ENCODE measurements at regions not wholly inside any gene's neighbourhood (a gene's known extent, or its start where the extent isn't known, plus 50 kb on each side); places are given as distances from the start of the nearest gene placed in this dataset.

DNA sequence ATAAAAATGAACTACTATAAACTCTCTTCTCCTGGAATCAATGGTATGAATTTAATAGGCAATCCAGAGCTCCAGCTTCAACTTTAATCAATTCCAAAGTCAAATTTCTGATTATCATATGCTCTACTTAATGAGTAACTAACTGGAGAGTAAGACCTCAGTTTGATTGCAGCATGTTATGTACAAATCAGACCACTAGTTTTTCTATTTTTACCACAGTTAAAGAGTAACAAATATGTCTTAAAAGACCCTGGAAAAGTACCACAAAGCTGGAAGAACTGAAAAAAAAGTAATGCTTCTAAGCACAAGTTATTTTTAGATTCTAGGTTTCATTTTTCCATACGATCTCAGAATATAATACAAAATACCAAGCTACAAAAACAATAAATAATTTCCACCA, 56.0 kb upstream of the TNKS2 start:
- TF ChIP-seq EZH2 (IDR thresholded peaks at IDR 0.05; ENCODE audit: insufficient read depth, low read length) = no peak
- TF ChIP-seq, protein P1, sequence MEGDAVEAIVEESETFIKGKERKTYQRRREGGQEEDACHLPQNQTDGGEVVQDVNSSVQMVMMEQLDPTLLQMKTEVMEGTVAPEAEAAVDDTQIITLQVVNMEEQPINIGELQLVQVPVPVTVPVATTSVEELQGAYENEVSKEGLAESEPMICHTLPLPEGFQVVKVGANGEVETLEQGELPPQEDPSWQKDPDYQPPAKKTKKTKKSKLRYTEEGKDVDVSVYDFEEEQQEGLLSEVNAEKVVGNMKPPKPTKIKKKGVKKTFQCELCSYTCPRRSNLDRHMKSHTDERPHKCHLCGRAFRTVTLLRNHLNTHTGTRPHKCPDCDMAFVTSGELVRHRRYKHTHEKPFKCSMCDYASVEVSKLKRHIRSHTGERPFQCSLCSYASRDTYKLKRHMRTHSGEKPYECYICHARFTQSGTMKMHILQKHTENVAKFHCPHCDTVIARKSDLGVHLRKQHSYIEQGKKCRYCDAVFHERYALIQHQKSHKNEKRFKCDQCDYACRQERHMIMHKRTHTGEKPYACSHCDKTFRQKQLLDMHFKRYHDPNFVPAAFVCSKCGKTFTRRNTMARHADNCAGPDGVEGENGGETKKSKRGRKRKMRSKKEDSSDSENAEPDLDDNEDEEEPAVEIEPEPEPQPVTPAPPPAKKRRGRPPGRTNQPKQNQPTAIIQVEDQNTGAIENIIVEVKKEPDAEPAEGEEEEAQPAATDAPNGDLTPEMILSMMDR (IDR thresholded peaks at IDR 0.05; ENCODE audit: insufficient read depth, low read depth, low read length) = no peak

Measured in astrocyte (in vitro differentiated cells and primary cell).